Esophagus muscularis mucosa (tissue), 4 donors: ENCODE measurements at regions not wholly inside any gene's neighbourhood (a gene's known extent, or its start where the extent isn't known, plus 50 kb on each side); places are given as distances from the start of the nearest gene placed in this dataset.

Source experiments
- DNase-seq: peaks from one replicate; pipeline ENCODE4 v3.0.0-alpha.2; 2017; ENCODE audit errors: extremely low spot score
- H3K27ac ChIP-seq, 4 donors: fragments of 200-600 bp; sonication (generic); replicated peaks in 1 of 4; 1 replicate in 3 of 4; 2 replicates in 1 of 4; pipeline ENCODE4 v1.5.1; 2016 to 2019; ENCODE audit warnings: mild to moderate bottlenecking in 1 of 4
- H3K27me3 ChIP-seq, 4 donors: fragments of 200-600 bp; sonication (generic); one replicate each; pipeline versions ENCODE4 v1.5.1 to v1.6.0; 2016 to 2019
- H3K36me3 ChIP-seq, 4 donors: fragments of 200-600 bp; sonication (generic); one replicate each; pipeline ENCODE4 v1.5.1; 2016 to 2019
- H3K4me1 ChIP-seq, 4 donors: fragments of 200-600 bp; sonication (generic); one replicate each; pipeline ENCODE4 v1.5.1; 2016 to 2019
- H3K4me3 ChIP-seq, 4 donors: fragments of 200-600 bp; sonication (generic); 1 replicate in 2 of 4; 2 replicates in 2 of 4; pipeline ENCODE4 v1.5.1; 2016 to 2019; ENCODE audit warnings: mild to moderate bottlenecking in 4 of 4, moderate library complexity in 1 of 4
- H3K9me3 ChIP-seq, 4 donors: fragments of 200-600 bp; sonication (generic); 1 replicate in 3 of 4; 2 replicates in 1 of 4; pipeline ENCODE4 v1.5.1; 2016 to 2019
- EP300 ChIP-seq: sonication (generic); formaldehyde crosslinking; IDR thresholded peaks from one replicate; pipeline ENCODE4 v1.6.1; 2017; ENCODE audit warnings: antibody characterized with exemption
- POLR2A ChIP-seq: fragments of 450-650 bp; IDR thresholded peaks from one replicate; pipeline ENCODE4 v1.6.1; 2017; ENCODE audit warnings: antibody characterized with exemption, moderate library complexity, mild to moderate bottlenecking, low read depth
- POLR2AphosphoS5 ChIP-seq, 2 donors: sonication (generic); formaldehyde crosslinking; IDR thresholded peaks; one replicate each; pipeline ENCODE4 v1.6.1; 2017; ENCODE audit warnings: antibody characterized with exemption in 2 of 2
- WGBS: methylation state at CpG from one replicate; pipeline ENCODE4 v1.1.5; 2018; 5-methylcytosine and 5-hydroxymethylcytosine counted together
- intact Hi-C: fragments of 100-400 bp; cut with DNase I; formaldehyde crosslinking; loops from one replicate; pipeline ENCODE4 v1.15.1; 2023
- TF ChIP-seq, protein P1 (sequence below), 3 experiments: fragments of 200-600 bp in 2 of 3; fragments of 450-650 bp in 1 of 3; sonication (generic) in 2 of 3; IDR thresholded peaks; one replicate each; pipeline ENCODE4 v1.5.1; 2017 to 2019; ENCODE audit warnings: antibody characterized with exemption in 3 of 3, mild to moderate bottlenecking in 2 of 3, moderate library complexity in 1 of 3

DNA sequence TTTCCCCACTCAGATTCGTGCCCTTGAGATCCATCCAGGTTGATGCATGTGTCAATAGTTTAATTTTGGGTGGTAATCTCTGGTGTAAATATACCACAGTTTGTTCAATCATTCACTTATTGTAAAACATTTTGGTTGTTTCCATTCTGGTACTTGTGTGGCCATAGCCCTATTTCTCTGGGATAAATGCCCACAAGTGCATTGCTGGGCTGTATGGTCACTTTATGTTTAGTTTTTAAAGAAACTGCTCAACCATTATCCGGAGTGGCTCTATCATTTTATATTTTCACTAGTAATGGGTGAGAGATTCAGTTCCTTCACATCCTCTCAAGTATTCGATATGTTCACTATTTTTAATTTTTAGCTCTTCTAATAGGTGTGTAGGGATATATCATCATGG is 60.7 kb upstream of the RNF24 start:
- Histone ChIP-seq H3K4me3 (no peak overlapping the region), H3K4me1 (peaks cover 0 to 23% (median 15%) of the 10 kb centered on the region in 4 donors), H3K27ac (no peak overlapping the region), H3K9me3 (no peaks in the 10 kb centered on the region), H3K27me3 (no peaks in the 10 kb centered on the region), H3K36me3 (no peaks in the 10 kb centered on the region)
- DNase-seq = no peak
- intact Hi-C loops = no loop called here
- TF ChIP-seq POLR2AphosphoS5 (IDR thresholded peaks at IDR 0.05) (no peak), POLR2A (no peak), EP300 (no peak)
- TF ChIP-seq, protein P1, sequence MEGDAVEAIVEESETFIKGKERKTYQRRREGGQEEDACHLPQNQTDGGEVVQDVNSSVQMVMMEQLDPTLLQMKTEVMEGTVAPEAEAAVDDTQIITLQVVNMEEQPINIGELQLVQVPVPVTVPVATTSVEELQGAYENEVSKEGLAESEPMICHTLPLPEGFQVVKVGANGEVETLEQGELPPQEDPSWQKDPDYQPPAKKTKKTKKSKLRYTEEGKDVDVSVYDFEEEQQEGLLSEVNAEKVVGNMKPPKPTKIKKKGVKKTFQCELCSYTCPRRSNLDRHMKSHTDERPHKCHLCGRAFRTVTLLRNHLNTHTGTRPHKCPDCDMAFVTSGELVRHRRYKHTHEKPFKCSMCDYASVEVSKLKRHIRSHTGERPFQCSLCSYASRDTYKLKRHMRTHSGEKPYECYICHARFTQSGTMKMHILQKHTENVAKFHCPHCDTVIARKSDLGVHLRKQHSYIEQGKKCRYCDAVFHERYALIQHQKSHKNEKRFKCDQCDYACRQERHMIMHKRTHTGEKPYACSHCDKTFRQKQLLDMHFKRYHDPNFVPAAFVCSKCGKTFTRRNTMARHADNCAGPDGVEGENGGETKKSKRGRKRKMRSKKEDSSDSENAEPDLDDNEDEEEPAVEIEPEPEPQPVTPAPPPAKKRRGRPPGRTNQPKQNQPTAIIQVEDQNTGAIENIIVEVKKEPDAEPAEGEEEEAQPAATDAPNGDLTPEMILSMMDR (IDR thresholded peaks at IDR 0.05) = no peak
- 78% methylated on average over 3 of the region's 3 CpGs for WGBS

GRCh38 chr20:4074877-4075455 is 59.6 kb upstream of the RNF24 start:
- Histone ChIP-seq H3K36me3 (no peaks in the 10 kb centered on the region), H3K9me3 (no peaks in the 10 kb centered on the region), H3K27ac (no peak overlapping the region), H3K4me1 (peaks cover 0 to 29% (median 20%) of the 10 kb centered on the region in 4 donors), H3K4me3 (no peak overlapping the region), H3K27me3 (no peaks in the 10 kb centered on the region)
- TF ChIP-seq POLR2A (no peak), POLR2AphosphoS5 (IDR thresholded peaks at IDR 0.05) (no peak), EP300 (no peak)
- TF ChIP-seq, protein P1 (IDR thresholded peaks at IDR 0.05) = no peak
- intact Hi-C loops = no loop called here
- DNase-seq = no peak
- WGBS = 86% methylated on average over 7 of the region's 7 CpGs

DNA sequence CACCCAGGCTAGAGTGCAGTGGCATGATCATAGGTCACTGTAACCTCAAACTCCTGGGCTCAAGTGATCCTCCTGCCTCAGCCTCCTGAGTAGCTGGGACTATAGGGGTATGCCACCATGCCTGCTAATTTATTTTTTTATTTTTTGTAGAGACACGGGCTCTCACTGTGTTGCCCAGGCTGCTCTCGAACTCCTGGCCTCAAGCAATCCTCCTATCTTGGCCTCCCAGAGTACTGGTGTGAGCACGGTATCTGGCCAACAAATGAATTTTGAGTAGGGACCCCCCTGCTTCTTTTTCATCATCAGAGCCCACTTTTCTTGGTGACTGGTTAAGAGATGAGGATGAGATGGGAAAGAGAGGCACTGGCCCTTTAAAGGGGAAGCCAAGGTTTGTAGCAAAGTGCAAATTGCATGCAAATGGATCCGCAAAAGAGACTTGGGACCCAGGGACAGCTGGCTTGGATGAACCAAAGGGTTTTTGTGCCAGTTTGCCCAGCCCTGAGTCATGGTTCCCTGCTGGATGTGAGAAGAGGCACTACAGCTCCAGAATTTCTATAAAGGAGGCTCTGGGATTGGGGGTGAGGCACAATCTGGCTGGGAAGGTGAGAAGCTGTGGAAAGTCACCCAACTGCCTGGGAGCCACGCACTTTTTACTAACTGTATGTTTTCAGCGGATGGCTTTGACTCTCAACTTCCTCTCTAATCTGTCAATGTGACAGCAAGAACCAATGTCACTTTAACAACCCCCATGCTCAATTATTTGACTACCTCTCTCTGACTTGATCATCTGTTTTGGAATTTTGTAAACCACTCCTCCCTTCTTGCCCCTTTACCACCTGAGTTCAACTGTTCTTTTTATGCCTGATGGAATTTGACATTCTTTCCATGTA is 58.7 kb upstream of the RNF24 start:
- TF ChIP-seq EP300 (no peak), POLR2A (no peak), POLR2AphosphoS5 (IDR thresholded peaks at IDR 0.05) (no peak)
- TF ChIP-seq, protein P1 (IDR thresholded peaks at IDR 0.05) = no peak
- Histone ChIP-seq H3K4me3 (no peak overlapping the region), H3K36me3 (no peaks in the 10 kb centered on the region), H3K4me1 (peaks cover 5 to 36% (median 27%) of the 10 kb centered on the region in 4 donors), H3K9me3 (no peaks in the 10 kb centered on the region), H3K27me3 (no peaks in the 10 kb centered on the region), H3K27ac (no peak overlapping the region)
- DNase-seq = no peak
- WGBS = 78% methylated on average over 6 of the region's 6 CpGs
- intact Hi-C loops = no loop called here

GRCh38 chr20:4071178-4071693 is 55.9 kb upstream of the RNF24 start:
- Histone ChIP-seq H3K9me3 (no peaks in the 10 kb centered on the region), H3K36me3 (no peaks in the 10 kb centered on the region), H3K27me3 (no peaks in the 10 kb centered on the region), H3K4me3 (no peak overlapping the region), H3K27ac (no peak overlapping the region), H3K4me1 (peaks cover 5 to 29% (median 26%) of the 10 kb centered on the region in 4 donors)
- no peak for TF ChIP-seq POLR2A
- no peak for TF ChIP-seq POLR2AphosphoS5 (IDR thresholded peaks at IDR 0.05)
- TF ChIP-seq EP300 = no peak
- TF ChIP-seq, protein P1 (IDR thresholded peaks at IDR 0.05) = no peak
- WGBS = 82% methylated on average over 5 of the region's 5 CpGs
- no peak for DNase-seq
- intact Hi-C loops = no loop called here
